SK-N-SH (cell line): ENCODE measurements at regions not wholly inside any gene's neighbourhood (a gene's known extent, or its start where the extent isn't known, plus 50 kb on each side); places are given as distances from the start of the nearest gene placed in this dataset.
A peak's percentile ranks its signal among the peaks of the same experiment; 100 is the strongest.

ENCODE experiments used
- CTCF ChIA-PET: fragments of 300-600, 350-600 bp; formaldehyde crosslinking; extraction: SDS; loops from one replicate; lab custom pipeline; 2021; lab: Yijun Ruan, JAX
- POLR2A ChIA-PET: fragments of 350-600 bp; sonication (Branson Sonifier 250); formaldehyde crosslinking; extraction: SDS; loops from one replicate; lab custom pipeline; 2020; ENCODE audit warnings: antibody characterized with exemption, inconsistent platforms; lab: Yijun Ruan, JAX
- DNase-seq: peaks from one replicate; pipeline ENCODE4 v3.0.0; 2012
- H2AFZ ChIP-seq: fragments of 200-600 bp; sonication (generic); 2 replicates; pipeline ENCODE4 v1.8.1; 2016; ENCODE audit warnings: antibody characterized with exemption, mild to moderate bottlenecking, low read depth
- H3F3A ChIP-seq: fragments of 200-600 bp; sonication (generic); replicated peaks from 2 replicates; pipeline ENCODE3; 2016; ENCODE audit warnings: antibody characterized with exemption, mild to moderate bottlenecking; ENCODE audit not compliant: insufficient read depth
- H3K27ac ChIP-seq, 2 experiments: fragments of 200-500 bp in 1 of 2; fragments of 200-600 bp in 1 of 2; sonication (Bioruptor generic) in 1 of 2; sonication (generic), shearing (Covaris generic) in 1 of 2; 2 replicates each; pipeline versions ENCODE4 v1.5.1 to v1.6.1; 2014 to 2016; ENCODE audit warnings: low read depth in 2 of 2, inconsistent platforms in 1 of 2, low read length in 1 of 2, mild to moderate bottlenecking in 1 of 2, mixed read lengths in 1 of 2
- H3K27me3 ChIP-seq: fragments of 200-600 bp; sonication (generic), shearing (Covaris generic); 2 replicates; pipeline ENCODE4 v1.6.1; 2016; ENCODE audit warnings: mixed run types; ENCODE audit not compliant: insufficient read depth
- H3K36me3 ChIP-seq, 2 experiments: fragments of 200-500 bp in 1 of 2; fragments of 200-600 bp in 1 of 2; sonication (Bioruptor generic) in 1 of 2; sonication (generic) in 1 of 2; replicated peaks in 1 of 2; 2 replicates each; pipeline versions ENCODE3 to v1.5.1; 2014 to 2016; ENCODE audit warnings: low read length in 1 of 2, mild to moderate bottlenecking in 1 of 2; ENCODE audit not compliant: insufficient read depth in 2 of 2, control insufficient read depth in 1 of 2
- H3K4me1 ChIP-seq, 2 experiments: fragments of 200-500 bp in 1 of 2; fragments of 200-600 bp in 1 of 2; sonication (Bioruptor generic) in 1 of 2; sonication (generic), shearing (Covaris generic) in 1 of 2; 2 replicates each; pipeline versions ENCODE4 v1.5.1 to v1.6.1; 2014 to 2016; ENCODE audit warnings: low read depth in 1 of 2, low read length in 1 of 2, mixed run types in 1 of 2; ENCODE audit not compliant: insufficient read depth in 2 of 2, control insufficient read depth in 1 of 2
- H3K4me2 ChIP-seq: fragments of 200-600 bp; sonication (generic), shearing (Covaris generic); 2 replicates; pipeline ENCODE4 v1.6.1; 2017; ENCODE audit warnings: mixed run types
- H3K4me3 ChIP-seq, 2 experiments: fragments of 200-500 bp in 1 of 2; fragments of 200-600 bp in 1 of 2; sonication (Bioruptor generic) in 1 of 2; sonication (generic), shearing (Covaris generic) in 1 of 2; 2 replicates each; pipeline versions ENCODE4 v1.5.1 to v1.8.1; 2014 to 2016; ENCODE audit warnings: low read depth in 2 of 2, inconsistent platforms in 1 of 2, low read length in 1 of 2, mild to moderate bottlenecking in 1 of 2, mixed read lengths in 1 of 2, moderate library complexity in 1 of 2
- H3K79me2 ChIP-seq: fragments of 200-600 bp; sonication (generic); 2 replicates; pipeline ENCODE4 v1.8.1; 2017; ENCODE audit warnings: mild to moderate bottlenecking; ENCODE audit not compliant: insufficient read depth
- H3K9ac ChIP-seq: fragments of 200-600 bp; sonication (generic); 2 replicates; pipeline ENCODE4 v1.6.1; 2017; ENCODE audit warnings: mixed run types
- H3K9me2 ChIP-seq: fragments of 200-600 bp; sonication (generic); 2 replicates; pipeline ENCODE4 v1.6.1; 2017; ENCODE audit warnings: mixed run types
- H3K9me3 ChIP-seq: fragments of 200-600 bp; sonication (generic); 2 replicates; pipeline ENCODE4 v1.6.1; 2017; ENCODE audit warnings: mixed run types, mild to moderate bottlenecking, moderate library complexity
- H4K20me1 ChIP-seq: fragments of 200-600 bp; sonication (generic); 2 replicates; pipeline ENCODE4 v1.6.1; 2017; ENCODE audit warnings: mild to moderate bottlenecking, mixed run types; ENCODE audit not compliant: insufficient read depth
- CHD2 ChIP-seq: fragments of 150-350 bp; IDR thresholded peaks from 2 replicates; pipeline ENCODE4 v1.6.1; 2018; ENCODE audit warnings: low read length; ENCODE audit not compliant: partially characterized antibody
- EP300 ChIP-seq, 2 experiments: IDR thresholded peaks; 2 replicates each; pipeline versions ENCODE4 v1.4.0 to v1.6.1; 2012; ENCODE audit warnings: borderline replicate concordance in 1 of 2, low read depth in 1 of 2, low read length in 1 of 2
- EZH2phosphoT487 ChIP-seq: fragments of 200-600 bp; sonication (generic); IDR thresholded peaks from 2 replicates; pipeline ENCODE4 v1.6.1; 2017; ENCODE audit warnings: low read depth, mixed run types, mild to moderate bottlenecking, antibody characterized with exemption, moderate library complexity, borderline replicate concordance
- FOXJ3 ChIP-seq: sonication (generic); formaldehyde crosslinking; IDR thresholded peaks from 2 replicates; pipeline ENCODE4 v1.5.1; 2020; ENCODE audit warnings: mild to moderate bottlenecking, missing genetic modification reagents
- GATA2 ChIP-seq: sonication (generic); formaldehyde crosslinking; IDR thresholded peaks from 2 replicates; pipeline ENCODE4 v1.5.0; 2020; ENCODE audit warnings: mild to moderate bottlenecking, missing genetic modification reagents
- MAX ChIP-seq: IDR thresholded peaks from 2 replicates; pipeline ENCODE4 v1.4.0; 2012; ENCODE audit warnings: low read depth
- NFIC ChIP-seq: IDR thresholded peaks from 2 replicates; pipeline ENCODE4 v1.4.0; 2012; ENCODE audit warnings: borderline replicate concordance
- RXRA ChIP-seq: IDR thresholded peaks from 2 replicates; pipeline ENCODE4 v1.4.0; 2012; ENCODE audit warnings: low read depth, mild to moderate bottlenecking, borderline replicate concordance
- TAF1 ChIP-seq: IDR thresholded peaks from 2 replicates; pipeline ENCODE4 v1.6.1; 2012; ENCODE audit warnings: low read depth, mild to moderate bottlenecking, low read length, moderate library complexity, borderline replicate concordance
- TEAD4 ChIP-seq: IDR thresholded peaks from 2 replicates; pipeline ENCODE4 v1.4.0; 2012; ENCODE audit warnings: mild to moderate bottlenecking, borderline replicate concordance; ENCODE audit not compliant: insufficient read depth
- YY1 ChIP-seq: IDR thresholded peaks from 2 replicates; pipeline ENCODE4 v1.4.0; 2012; ENCODE audit warnings: low read depth, mild to moderate bottlenecking
- WGBS: methylation state at CpG from one replicate; pipeline ENCODE4 v1.1.6; 2017; ENCODE audit warnings: low lambda C conversion rate; 5-methylcytosine and 5-hydroxymethylcytosine counted together
- TF ChIP-seq, protein P1 (sequence below): IDR thresholded peaks from 2 replicates; pipeline ENCODE4; 2012
- TF ChIP-seq, protein P2 (sequence below): IDR thresholded peaks from 2 replicates; pipeline ENCODE4 v1.4.0; 2012; ENCODE audit warnings: low read depth, borderline replicate concordance
- TF ChIP-seq, protein P3 (sequence below): fragments of 200-600 bp; sonication (generic); IDR thresholded peaks from 2 replicates; pipeline ENCODE4 v1.6.1; 2017; ENCODE audit warnings: antibody characterized with exemption, mild to moderate bottlenecking, moderate library complexity

GRCh38 chr13:105291987-105292386 lies 1243.5 kb downstream of the EFNB2 start:
- Histone ChIP-seq H3K79me2 (no peaks in the 10 kb centered on the region), H3K9ac (no peak overlapping the region), H3K27me3 (no peaks in the 10 kb centered on the region), H3K36me3 (no peaks in the 10 kb centered on the region), H3K9me2 (no peaks in the 10 kb centered on the region), H2AFZ (no peak overlapping the region), H3K4me3 (no peak overlapping the region), H4K20me1 (no peaks in the 10 kb centered on the region), H3K9me3 (no peaks in the 10 kb centered on the region), H3K4me2 (no peak overlapping the region), H3F3A (no peaks in the 10 kb centered on the region), H3K4me1 (no peaks in the 10 kb centered on the region; a peak in 1 of 4 replicates), H3K27ac (no peak overlapping the region)
- WGBS, result 71% methylated on average over 2 of the region's 2 CpGs
- POLR2A ChIA-PET, result no interaction called here
- TF ChIP-seq NFIC (no peak), TEAD4 (no peak), TAF1 (no peak), YY1 (no peak), CHD2 (no peak), GATA2 (CRISPR knock-in tag) (no peak)
- TF ChIP-seq, protein P1, sequence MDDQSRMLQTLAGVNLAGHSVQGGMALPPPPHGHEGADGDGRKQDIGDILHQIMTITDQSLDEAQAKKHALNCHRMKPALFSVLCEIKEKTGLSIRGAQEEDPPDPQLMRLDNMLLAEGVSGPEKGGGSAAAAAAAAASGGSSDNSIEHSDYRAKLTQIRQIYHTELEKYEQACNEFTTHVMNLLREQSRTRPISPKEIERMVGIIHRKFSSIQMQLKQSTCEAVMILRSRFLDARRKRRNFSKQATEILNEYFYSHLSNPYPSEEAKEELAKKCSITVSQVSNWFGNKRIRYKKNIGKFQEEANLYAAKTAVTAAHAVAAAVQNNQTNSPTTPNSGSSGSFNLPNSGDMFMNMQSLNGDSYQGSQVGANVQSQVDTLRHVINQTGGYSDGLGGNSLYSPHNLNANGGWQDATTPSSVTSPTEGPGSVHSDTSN, result no peak
- TF ChIP-seq, protein P2, sequence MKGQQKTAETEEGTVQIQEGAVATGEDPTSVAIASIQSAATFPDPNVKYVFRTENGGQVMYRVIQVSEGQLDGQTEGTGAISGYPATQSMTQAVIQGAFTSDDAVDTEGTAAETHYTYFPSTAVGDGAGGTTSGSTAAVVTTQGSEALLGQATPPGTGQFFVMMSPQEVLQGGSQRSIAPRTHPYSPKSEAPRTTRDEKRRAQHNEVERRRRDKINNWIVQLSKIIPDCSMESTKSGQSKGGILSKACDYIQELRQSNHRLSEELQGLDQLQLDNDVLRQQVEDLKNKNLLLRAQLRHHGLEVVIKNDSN, result no peak
- CTCF ChIA-PET, result interaction anchor here (0.8 kb wide), 1 partner anchor 10 kb away, joined by 3 read pairs; no protein-coding TSS in a partner anchor
- DNase-seq, result no peak

DNA sequence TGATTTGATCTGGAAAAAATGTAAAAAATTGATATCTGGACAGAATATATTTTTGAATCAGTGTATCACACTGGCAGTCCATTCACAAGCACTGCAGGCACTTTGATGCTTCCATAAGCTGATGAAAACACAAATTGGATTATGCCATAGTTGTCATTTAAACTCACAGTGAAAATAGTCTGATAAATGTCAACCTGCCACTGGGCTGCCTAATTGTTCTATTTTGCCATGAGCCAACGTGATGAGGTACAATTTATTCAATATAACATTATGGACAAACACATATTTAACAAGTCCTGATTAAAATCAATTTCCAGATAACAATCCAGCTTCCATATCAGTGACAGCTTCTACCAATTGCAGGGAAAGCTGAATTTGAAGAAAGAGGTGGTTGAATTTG lies 1244.9 kb downstream of the EFNB2 start:
- Histone ChIP-seq H3F3A (no peaks in the 10 kb centered on the region), H3K4me1 (no peaks in the 10 kb centered on the region; a peak in 1 of 4 replicates), H3K9ac (no peak overlapping the region), H2AFZ (no peak overlapping the region), H3K27ac (no peak overlapping the region), H3K9me2 (no peaks in the 10 kb centered on the region), H3K79me2 (no peaks in the 10 kb centered on the region), H3K9me3 (no peaks in the 10 kb centered on the region), H3K36me3 (no peaks in the 10 kb centered on the region), H3K4me3 (no peak overlapping the region), H4K20me1 (no peaks in the 10 kb centered on the region), H3K4me2 (no peak overlapping the region), H3K27me3 (no peaks in the 10 kb centered on the region)
- CTCF ChIA-PET, result no interaction called here
- TF ChIP-seq EP300 (IDR thresholded peaks at IDR 0.05; ENCODE audit: borderline replicate concordance in 1 of 2, low read depth in 1 of 2, low read length in 1 of 2) (peak in 1 of 2 experiments; percentile 69; a peak in 2 of 4 replicates), FOXJ3 (CRISPR knock-in tag) (no peak), MAX (no peak), RXRA (no peak), YY1 (no peak), EZH2phosphoT487 (no peak), GATA2 (CRISPR knock-in tag) (peak; percentile 68), CHD2 (no peak)
- TF ChIP-seq, protein P3, sequence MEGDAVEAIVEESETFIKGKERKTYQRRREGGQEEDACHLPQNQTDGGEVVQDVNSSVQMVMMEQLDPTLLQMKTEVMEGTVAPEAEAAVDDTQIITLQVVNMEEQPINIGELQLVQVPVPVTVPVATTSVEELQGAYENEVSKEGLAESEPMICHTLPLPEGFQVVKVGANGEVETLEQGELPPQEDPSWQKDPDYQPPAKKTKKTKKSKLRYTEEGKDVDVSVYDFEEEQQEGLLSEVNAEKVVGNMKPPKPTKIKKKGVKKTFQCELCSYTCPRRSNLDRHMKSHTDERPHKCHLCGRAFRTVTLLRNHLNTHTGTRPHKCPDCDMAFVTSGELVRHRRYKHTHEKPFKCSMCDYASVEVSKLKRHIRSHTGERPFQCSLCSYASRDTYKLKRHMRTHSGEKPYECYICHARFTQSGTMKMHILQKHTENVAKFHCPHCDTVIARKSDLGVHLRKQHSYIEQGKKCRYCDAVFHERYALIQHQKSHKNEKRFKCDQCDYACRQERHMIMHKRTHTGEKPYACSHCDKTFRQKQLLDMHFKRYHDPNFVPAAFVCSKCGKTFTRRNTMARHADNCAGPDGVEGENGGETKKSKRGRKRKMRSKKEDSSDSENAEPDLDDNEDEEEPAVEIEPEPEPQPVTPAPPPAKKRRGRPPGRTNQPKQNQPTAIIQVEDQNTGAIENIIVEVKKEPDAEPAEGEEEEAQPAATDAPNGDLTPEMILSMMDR, result no peak
- TF ChIP-seq, protein P2, result no peak
- no peak for DNase-seq
- 4% methylated on average over 1 of the region's 1 CpG for WGBS
- POLR2A ChIA-PET, result no interaction called here
